H9 (cell line): ENCODE measurements at regions not wholly inside any gene's neighbourhood (a gene's known extent, or its start where the extent isn't known, plus 50 kb on each side); places are given as distances from the start of the nearest gene placed in this dataset.

Source experiments
- DNase-seq: peaks from one replicate; pipeline ENCODE4 v3.0.0-alpha.2; 2017
- H2AFZ ChIP-seq: one replicate; pipeline ENCODE4 v1.6.1; 2013; ENCODE audit warnings: mild to moderate bottlenecking, low read length, control low read depth, moderate library complexity
- H2AK5ac ChIP-seq: 2 replicates; pipeline ENCODE4 v1.6.1; 2013; ENCODE audit warnings: low read length, control low read depth, mixed read lengths; ENCODE audit not compliant: insufficient read length
- H2BK120ac ChIP-seq: one replicate; pipeline ENCODE4 v1.6.1; 2013; ENCODE audit warnings: low read depth, mild to moderate bottlenecking, low read length, control low read depth, inconsistent platforms; ENCODE audit not compliant: poor library complexity, severe bottlenecking
- H2BK12ac ChIP-seq: 2 replicates; pipeline ENCODE4 v1.6.1; 2013; ENCODE audit warnings: low read length, control low read depth, mixed read lengths, low read depth; ENCODE audit not compliant: insufficient read length
- H2BK15ac ChIP-seq: 2 replicates; pipeline ENCODE4 v1.6.1; 2013; ENCODE audit warnings: low read depth, low read length, control low read depth
- H2BK20ac ChIP-seq: one replicate; pipeline ENCODE4 v1.6.1; 2013; ENCODE audit warnings: low read depth, mild to moderate bottlenecking, low read length, control low read depth, inconsistent platforms; ENCODE audit not compliant: poor library complexity, severe bottlenecking
- H2BK5ac ChIP-seq: 2 replicates; pipeline ENCODE4 v1.6.1; 2013; ENCODE audit warnings: low read length, control low read depth, mixed read lengths; ENCODE audit not compliant: insufficient read length
- H3K14ac ChIP-seq: 2 replicates; pipeline ENCODE4 v1.6.1; 2013; ENCODE audit warnings: low read length, control low read depth; ENCODE audit not compliant: insufficient read depth
- H3K18ac ChIP-seq: 2 replicates; pipeline ENCODE4 v1.6.1; 2013; ENCODE audit warnings: low read depth, mild to moderate bottlenecking, mixed read lengths, low read length, control low read depth; ENCODE audit not compliant: insufficient read length
- H3K23ac ChIP-seq: 2 replicates; pipeline ENCODE4 v1.6.1; 2013; ENCODE audit warnings: low read length, control low read depth, mixed read lengths, low read depth; ENCODE audit not compliant: insufficient read length
- H3K23me2 ChIP-seq: 2 replicates; pipeline ENCODE4 v1.6.1; 2013; ENCODE audit warnings: low read depth, mild to moderate bottlenecking, mixed read lengths, low read length, control low read depth; ENCODE audit not compliant: insufficient read length, poor library complexity, severe bottlenecking
- H3K27ac ChIP-seq: 2 replicates; pipeline ENCODE4 v1.5.1; 2013; ENCODE audit warnings: low read length, control low read depth, mixed read lengths, low read depth; ENCODE audit not compliant: insufficient read length
- H3K27me3 ChIP-seq: 2 replicates; pipeline ENCODE4 v1.6.1; 2013; ENCODE audit warnings: low read length, control low read depth, inconsistent platforms; ENCODE audit not compliant: insufficient read depth
- H3K4ac ChIP-seq: 2 replicates; pipeline ENCODE4 v1.6.1; 2013; ENCODE audit warnings: low read depth, mild to moderate bottlenecking, control low read depth, inconsistent platforms, low read length, moderate library complexity
- H3K4me1 ChIP-seq: 2 replicates; pipeline ENCODE4 v1.6.1; 2013; ENCODE audit warnings: low read length, control low read depth, inconsistent platforms; ENCODE audit not compliant: insufficient read depth
- H3K4me2 ChIP-seq: 2 replicates; pipeline ENCODE4 v1.6.1; 2013; ENCODE audit warnings: low read length, control low read depth, mixed read lengths; ENCODE audit not compliant: insufficient read length, insufficient read depth
- H3K56ac ChIP-seq: 2 replicates; pipeline ENCODE4 v1.6.1; 2013; ENCODE audit warnings: low read depth, mild to moderate bottlenecking, mixed read lengths, low read length, control low read depth; ENCODE audit not compliant: insufficient read length
- H3K79me1 ChIP-seq: 2 replicates; pipeline ENCODE4 v1.6.1; 2013; ENCODE audit warnings: low read depth, mild to moderate bottlenecking, moderate library complexity, low read length, control low read depth, inconsistent platforms; ENCODE audit not compliant: insufficient read depth, poor library complexity, severe bottlenecking
- H3K79me2 ChIP-seq: 2 replicates; pipeline ENCODE4 v1.6.1; 2013; ENCODE audit warnings: low read length, control low read depth, inconsistent platforms; ENCODE audit not compliant: insufficient read depth
- H3K9ac ChIP-seq: 2 replicates; pipeline ENCODE4 v1.6.1; 2013; ENCODE audit warnings: low read length, control low read depth, mixed read lengths; ENCODE audit not compliant: insufficient read length; ENCODE audit errors: extremely low read depth
- H3K9me3 ChIP-seq: one replicate; pipeline ENCODE4 v1.6.1; 2013; ENCODE audit warnings: low read depth, low read length, inconsistent platforms; ENCODE audit not compliant: control insufficient read depth
- H3T11ph ChIP-seq: one replicate; pipeline ENCODE4 v1.6.1; 2013; ENCODE audit warnings: mild to moderate bottlenecking, low read length, control low read depth, inconsistent platforms
- H4K20me1 ChIP-seq: one replicate; pipeline ENCODE4 v1.6.1; 2013; ENCODE audit not compliant: control insufficient read depth, insufficient read length, insufficient read depth
- H4K5ac ChIP-seq: 2 replicates; pipeline ENCODE4 v1.6.1; 2013; ENCODE audit warnings: low read depth, mild to moderate bottlenecking, mixed read lengths, low read length, control low read depth; ENCODE audit not compliant: insufficient read length
- H4K8ac ChIP-seq: replicated peaks from 2 replicates; pipeline ENCODE4 v1.6.1; 2013; ENCODE audit warnings: low read length, control low read depth, mixed read lengths, low read depth; ENCODE audit not compliant: insufficient read length
- H4K91ac ChIP-seq: 2 replicates; pipeline ENCODE4 v1.6.1; 2013; ENCODE audit warnings: low read depth, mild to moderate bottlenecking, moderate library complexity, mixed read lengths, low read length, control low read depth; ENCODE audit not compliant: insufficient read length
- H3K27ac Mint-ChIP-seq, 3 experiments: 2 replicates in 2 of 3; 3 replicates in 1 of 3; pipeline ENCODE4 v1.8.0; 2020 to 2021; ENCODE audit warnings: mixed read lengths in 3 of 3, mild to moderate bottlenecking in 1 of 3, moderate library complexity in 1 of 3
- H3K27me3 Mint-ChIP-seq: 2 replicates; pipeline ENCODE4 v1.8.0; 2021; ENCODE audit warnings: low read depth, mild to moderate bottlenecking, moderate library complexity, mixed read lengths
- H3K36me3 Mint-ChIP-seq, 3 experiments: 2 replicates in 2 of 3; 3 replicates in 1 of 3; pipeline ENCODE4 v1.8.0; 2020 to 2021; ENCODE audit warnings: low read depth in 3 of 3, mixed read lengths in 3 of 3; ENCODE audit not compliant: insufficient read depth in 1 of 3
- H3K4me1 Mint-ChIP-seq, 2 experiments: 2 replicates each; pipeline ENCODE4 v1.8.0; 2020; ENCODE audit warnings: mixed read lengths in 2 of 2
- H3K4me3 Mint-ChIP-seq, 2 experiments: 2 replicates in 1 of 2; 3 replicates in 1 of 2; pipeline ENCODE4 v1.8.0; 2020 to 2021; ENCODE audit warnings: mild to moderate bottlenecking in 2 of 2, mixed read lengths in 2 of 2, moderate library complexity in 1 of 2
- H3K9me3 Mint-ChIP-seq, 2 experiments: 2 replicates in 1 of 2; 3 replicates in 1 of 2; pipeline ENCODE4 v1.8.0; 2020; ENCODE audit warnings: mild to moderate bottlenecking in 2 of 2, mixed read lengths in 2 of 2, moderate library complexity in 1 of 2
- WGBS: extraction: QIAGEN DNeasy Blood & Tissue Kit; methylation state at CpG from one replicate; pipeline ENCODE4 v1.1.7; 2013; ENCODE audit warnings: missing lambda C conversion rate, low lambda C conversion rate, mixed read lengths; ENCODE audit not compliant: insufficient read length; ENCODE audit errors: extremely low coverage; 5-methylcytosine and 5-hydroxymethylcytosine counted together
- TF ChIP-seq, protein P1 (sequence below): fragments of 200-600 bp; sonication (generic); conservative IDR thresholded peaks from 3 replicates; pipeline ENCODE4 v1.8.0; 2021; ENCODE audit warnings: antibody characterized with exemption, mild to moderate bottlenecking

DNA sequence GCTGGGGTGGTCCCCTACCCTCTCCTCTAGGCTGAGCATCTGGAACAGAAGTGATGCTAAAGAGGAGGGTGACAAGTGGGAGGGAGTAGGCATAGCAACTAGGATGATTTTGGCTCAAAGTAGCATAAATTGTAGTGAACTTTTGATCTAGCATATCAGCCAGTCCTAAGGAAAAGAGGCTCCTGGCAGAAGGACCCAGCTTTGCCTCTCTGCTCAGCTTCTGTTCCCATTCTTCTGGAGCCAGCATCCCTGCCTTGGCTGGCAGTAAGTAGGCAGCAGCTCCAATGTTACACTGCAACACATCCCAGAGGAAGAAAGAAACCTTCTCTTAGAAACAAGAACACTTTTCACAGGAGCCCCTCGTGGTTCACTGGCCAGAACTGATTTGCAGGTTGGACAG lies 487.0 kb downstream of the MTRR start:
- Histone ChIP-seq H2AK5ac (no peak overlapping the region), H3K9me3 (no peaks in the 10 kb centered on the region), H3K23me2 (no peaks in the 10 kb centered on the region), H2BK20ac (no peak overlapping the region), H4K91ac (no peak overlapping the region), H3K4me1 (no peaks in the 10 kb centered on the region), H3K56ac (no peak overlapping the region), H2AFZ (no peak overlapping the region), H2BK120ac (no peak overlapping the region), H2BK5ac (no peak overlapping the region), H3K14ac (no peak overlapping the region), H3K4ac (no peak overlapping the region), H4K5ac (no peak overlapping the region), H3K27me3 (no peaks in the 10 kb centered on the region), H3T11ph (no peak overlapping the region), H2BK12ac (no peak overlapping the region), H3K18ac (no peak overlapping the region), H3K23ac (no peak overlapping the region), H3K79me2 (no peaks in the 10 kb centered on the region), H3K4me2 (no peak overlapping the region), H3K27ac (no peak overlapping the region), H4K8ac (no peak overlapping the region), H3K9ac (no peak overlapping the region), H3K79me1 (no peaks in the 10 kb centered on the region), H4K20me1 (no peaks in the 10 kb centered on the region), H2BK15ac (no peak overlapping the region)
- H3K4me1 Mint-ChIP-seq, result no peaks in the 10 kb centered on the region
- no CpG with 5 or more reads among the region's 1 CpG for WGBS
- peaks cover 4% of the 10 kb centered on the region; the same call in 1 of the 2 replicates for H3K27me3 Mint-ChIP-seq
- no peak overlapping the region for H3K27ac Mint-ChIP-seq
- TF ChIP-seq, protein P1, sequence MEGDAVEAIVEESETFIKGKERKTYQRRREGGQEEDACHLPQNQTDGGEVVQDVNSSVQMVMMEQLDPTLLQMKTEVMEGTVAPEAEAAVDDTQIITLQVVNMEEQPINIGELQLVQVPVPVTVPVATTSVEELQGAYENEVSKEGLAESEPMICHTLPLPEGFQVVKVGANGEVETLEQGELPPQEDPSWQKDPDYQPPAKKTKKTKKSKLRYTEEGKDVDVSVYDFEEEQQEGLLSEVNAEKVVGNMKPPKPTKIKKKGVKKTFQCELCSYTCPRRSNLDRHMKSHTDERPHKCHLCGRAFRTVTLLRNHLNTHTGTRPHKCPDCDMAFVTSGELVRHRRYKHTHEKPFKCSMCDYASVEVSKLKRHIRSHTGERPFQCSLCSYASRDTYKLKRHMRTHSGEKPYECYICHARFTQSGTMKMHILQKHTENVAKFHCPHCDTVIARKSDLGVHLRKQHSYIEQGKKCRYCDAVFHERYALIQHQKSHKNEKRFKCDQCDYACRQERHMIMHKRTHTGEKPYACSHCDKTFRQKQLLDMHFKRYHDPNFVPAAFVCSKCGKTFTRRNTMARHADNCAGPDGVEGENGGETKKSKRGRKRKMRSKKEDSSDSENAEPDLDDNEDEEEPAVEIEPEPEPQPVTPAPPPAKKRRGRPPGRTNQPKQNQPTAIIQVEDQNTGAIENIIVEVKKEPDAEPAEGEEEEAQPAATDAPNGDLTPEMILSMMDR, result no peak
- no peak overlapping the region for H3K4me3 Mint-ChIP-seq
- H3K36me3 Mint-ChIP-seq, result no peaks in the 10 kb centered on the region
- no peaks in the 10 kb centered on the region for H3K9me3 Mint-ChIP-seq
- DNase-seq, result no peak
